ENCODE measurements at regions not wholly inside any gene's neighbourhood (a gene's known extent, or its start where the extent isn't known, plus 50 kb on each side); places are given as distances from the start of the nearest gene placed in this dataset.

DNA sequence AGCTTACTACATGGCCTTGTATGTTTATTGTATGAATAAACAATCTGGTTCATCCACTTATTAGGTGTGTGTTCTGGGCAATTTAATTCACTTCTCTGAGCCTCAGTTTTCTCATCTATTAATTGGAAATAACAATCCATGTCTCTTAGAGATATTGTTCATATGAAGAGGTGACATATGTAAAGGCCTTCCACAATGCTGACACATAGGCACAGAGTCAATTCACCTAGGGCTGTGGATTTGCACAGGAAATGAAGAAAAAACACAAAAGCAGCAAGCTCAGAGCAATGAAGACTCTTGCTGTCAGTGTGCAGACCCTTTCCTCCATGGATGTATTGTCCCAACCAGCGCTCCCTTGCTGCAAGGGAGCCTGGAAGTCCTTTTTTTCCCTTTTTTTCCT lies 195.2 kb upstream of the CAMK1G start:
- no peak for DNase-seq (ENCODE audit: low spot score in 2 of 2)
- 80 to 94% methylated on average over 1 of the region's 1 CpG for WGBS, 2 donors
- intact Hi-C loops (cut with DNase I; ENCODE audit: low total_unique reads), result no loop called here
- no peak overlapping the region for H3K4me3 ChIP-seq (ENCODE audit: low read depth, poor library complexity, severe bottlenecking)
- TF ChIP-seq, protein P1, sequence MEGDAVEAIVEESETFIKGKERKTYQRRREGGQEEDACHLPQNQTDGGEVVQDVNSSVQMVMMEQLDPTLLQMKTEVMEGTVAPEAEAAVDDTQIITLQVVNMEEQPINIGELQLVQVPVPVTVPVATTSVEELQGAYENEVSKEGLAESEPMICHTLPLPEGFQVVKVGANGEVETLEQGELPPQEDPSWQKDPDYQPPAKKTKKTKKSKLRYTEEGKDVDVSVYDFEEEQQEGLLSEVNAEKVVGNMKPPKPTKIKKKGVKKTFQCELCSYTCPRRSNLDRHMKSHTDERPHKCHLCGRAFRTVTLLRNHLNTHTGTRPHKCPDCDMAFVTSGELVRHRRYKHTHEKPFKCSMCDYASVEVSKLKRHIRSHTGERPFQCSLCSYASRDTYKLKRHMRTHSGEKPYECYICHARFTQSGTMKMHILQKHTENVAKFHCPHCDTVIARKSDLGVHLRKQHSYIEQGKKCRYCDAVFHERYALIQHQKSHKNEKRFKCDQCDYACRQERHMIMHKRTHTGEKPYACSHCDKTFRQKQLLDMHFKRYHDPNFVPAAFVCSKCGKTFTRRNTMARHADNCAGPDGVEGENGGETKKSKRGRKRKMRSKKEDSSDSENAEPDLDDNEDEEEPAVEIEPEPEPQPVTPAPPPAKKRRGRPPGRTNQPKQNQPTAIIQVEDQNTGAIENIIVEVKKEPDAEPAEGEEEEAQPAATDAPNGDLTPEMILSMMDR (IDR thresholded peaks at IDR 0.05), result no peak
- no peak for TF ChIP-seq POLR2A (IDR thresholded peaks at IDR 0.05)

DNA sequence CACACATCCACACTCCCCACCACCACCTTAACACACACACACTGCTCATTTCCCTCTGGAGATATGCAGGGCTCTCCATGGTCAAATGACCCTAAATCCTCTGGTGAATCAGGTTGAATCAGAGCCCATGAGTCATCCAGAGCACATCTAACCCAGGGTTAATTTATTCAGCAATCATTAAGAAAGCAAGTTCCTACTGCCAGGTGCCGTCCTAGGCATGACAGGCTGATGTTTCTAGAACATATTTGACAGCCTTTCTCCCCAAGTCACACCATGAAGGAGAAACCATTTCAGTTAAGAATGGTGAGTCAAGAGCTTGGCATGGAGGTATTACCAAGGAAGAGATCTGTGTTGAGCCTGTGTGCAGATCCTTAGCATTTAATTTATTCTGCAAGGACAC lies 194.3 kb upstream of the CAMK1G start:
- intact Hi-C loops (cut with DNase I; ENCODE audit: low total_unique reads), result no loop called here
- WGBS, 2 donors, result 38 to 60% methylated on average over 1 of the region's 1 CpG
- TF ChIP-seq, protein P1 (IDR thresholded peaks at IDR 0.05), result no peak
- no peak for TF ChIP-seq POLR2A (IDR thresholded peaks at IDR 0.05)
- DNase-seq (ENCODE audit: low spot score in 2 of 2), result no peak
- H3K4me3 ChIP-seq (ENCODE audit: low read depth, poor library complexity, severe bottlenecking), result no peak overlapping the region

DNA sequence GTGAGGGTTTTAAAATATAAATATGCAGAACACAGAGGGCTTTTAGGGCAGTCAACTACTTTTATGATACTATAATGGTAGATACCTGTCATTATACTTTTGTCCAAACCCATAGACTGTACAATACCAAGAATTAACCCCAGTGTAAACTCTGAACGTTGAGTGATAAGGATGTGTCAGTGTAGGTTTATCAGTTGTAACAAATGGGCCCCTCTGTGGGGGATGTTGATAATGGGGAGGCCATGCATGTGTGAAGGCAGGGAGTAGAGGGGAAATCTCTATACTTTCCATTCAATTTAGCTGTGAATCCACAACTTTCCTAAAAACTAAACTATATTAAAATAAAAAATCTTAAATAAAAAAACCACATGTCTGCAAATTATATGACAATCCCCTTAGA lies 193.5 kb upstream of the CAMK1G start:
- intact Hi-C loops (cut with DNase I; ENCODE audit: low total_unique reads), result no loop called here
- TF ChIP-seq, protein P1 (IDR thresholded peaks at IDR 0.05), result no peak
- no peak for TF ChIP-seq POLR2A (IDR thresholded peaks at IDR 0.05)
- no peak for DNase-seq (ENCODE audit: low spot score in 2 of 2)
- H3K4me3 ChIP-seq (ENCODE audit: low read depth, poor library complexity, severe bottlenecking), result no peak overlapping the region
- WGBS, 2 donors, result 61 to 78% methylated on average over 1 of the region's 1 CpG

DNA sequence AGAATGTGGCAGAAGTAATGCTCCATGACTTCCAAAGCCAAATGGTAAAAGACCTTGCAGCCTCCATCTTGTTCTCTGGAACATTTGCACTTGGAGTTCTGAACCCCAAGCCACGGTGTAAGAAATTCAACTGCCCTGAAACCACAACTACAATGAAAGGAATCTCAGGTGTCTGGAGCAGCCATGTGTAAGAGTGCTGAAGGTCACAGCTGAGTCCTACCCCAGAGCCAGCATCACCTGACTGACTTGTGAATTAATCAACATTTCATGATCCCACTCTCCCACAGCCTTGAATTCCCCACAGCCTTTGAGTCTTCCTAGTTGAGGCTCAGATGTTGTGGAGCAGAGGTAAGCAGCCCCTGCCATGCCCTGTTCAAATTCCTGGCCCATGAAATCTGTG lies 192.8 kb upstream of the CAMK1G start:
- WGBS, 2 donors, result 89% methylated on average over 1 of the region's 1 CpG
- TF ChIP-seq, protein P1 (IDR thresholded peaks at IDR 0.05), result no peak
- TF ChIP-seq POLR2A (IDR thresholded peaks at IDR 0.05), result no peak
- intact Hi-C loops (cut with DNase I; ENCODE audit: low total_unique reads), result no loop called here
- DNase-seq (ENCODE audit: low spot score in 2 of 2), result no peak
- H3K4me3 ChIP-seq (ENCODE audit: low read depth, poor library complexity, severe bottlenecking), result no peak overlapping the region

DNA sequence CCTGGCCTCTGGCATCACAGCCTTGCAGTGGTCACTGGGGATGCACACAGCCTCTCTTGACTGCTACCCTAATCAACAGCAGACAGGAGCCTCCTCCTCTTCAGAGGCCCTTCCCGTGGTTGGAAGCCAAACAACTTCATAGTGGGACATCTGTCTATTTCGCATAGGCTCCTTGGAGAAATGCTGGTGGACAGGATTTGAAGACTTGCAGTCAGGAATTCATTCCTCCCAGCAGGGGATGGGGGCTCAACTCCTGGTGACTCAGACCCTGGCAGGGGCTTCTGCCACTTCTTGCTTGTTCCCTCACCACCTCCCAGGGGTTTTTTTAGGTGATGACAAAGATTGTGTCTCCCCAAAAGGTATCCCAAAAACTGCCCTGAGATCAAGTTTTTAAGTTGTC lies 191.7 kb upstream of the CAMK1G start:
- H3K4me3 ChIP-seq (ENCODE audit: low read depth, poor library complexity, severe bottlenecking), result no peak overlapping the region
- WGBS, 2 donors, result 78 to 79% methylated on average over 2 of the region's 2 CpGs

DNA sequence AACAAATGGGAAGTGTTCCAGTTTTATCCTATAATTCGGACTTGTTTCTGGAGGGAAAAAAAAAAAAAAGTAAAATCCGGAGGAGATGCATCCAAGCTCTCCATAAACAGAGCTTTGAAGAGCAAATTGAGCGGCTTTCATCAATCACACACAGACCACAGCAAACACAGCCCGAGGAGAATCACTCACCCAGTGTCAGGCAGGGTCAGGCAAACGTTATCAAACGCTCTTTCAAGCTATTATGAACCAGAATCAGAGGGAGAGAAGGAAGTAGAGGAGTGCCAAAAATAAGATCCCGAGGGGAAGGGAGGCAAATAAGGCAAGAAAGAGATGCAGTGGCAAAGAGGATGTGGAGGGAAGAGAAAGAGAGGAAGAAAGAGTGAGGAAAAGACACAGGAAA lies 188.3 kb upstream of the CAMK1G start:
- no peak for DNase-seq (ENCODE audit: low spot score in 2 of 2)
- intact Hi-C loops (cut with DNase I; ENCODE audit: low total_unique reads), result no loop called here
- no peak overlapping the region for H3K4me3 ChIP-seq (ENCODE audit: low read depth, poor library complexity, severe bottlenecking)
- TF ChIP-seq POLR2A (IDR thresholded peaks at IDR 0.05), result no peak
- TF ChIP-seq, protein P1 (IDR thresholded peaks at IDR 0.05), result no peak
- WGBS, 2 donors, result 13 to 18% methylated on average over 7 of the region's 7 CpGs

More for the DNA sequence above, 191.7 kb upstream of the CAMK1G start:
- intact Hi-C loops (cut with DNase I; ENCODE audit: low total_unique reads), result no loop called here
- DNase-seq (ENCODE audit: low spot score in 2 of 2), result no peak
- no peak for TF ChIP-seq POLR2A (IDR thresholded peaks at IDR 0.05)

All from lower leg skin (tissue), 4 donors.